GM12878 (cell line): ENCODE measurements at regions not wholly inside any gene's neighbourhood (a gene's known extent, or its start where the extent isn't known, plus 50 kb on each side); places are given as distances from the start of the nearest gene placed in this dataset.

Experiments
- ATAC-seq: fragments of 200-7000 bp; cut with Tn5 transposase; 3 replicates; pipeline ENCODE4 v1.9.1; 2020; ENCODE audit warnings: mild to moderate bottlenecking, moderate library complexity
- BruUV-seq: library from RNA; stranded (reverse); fragments of 400-500 nt; replicated peaks from 2 replicates; lab custom pipeline; 2021; lab: Mats Ljungman, UMichigan
- CTCF ChIA-PET: fragments of 300-600 bp; sonication (Branson Sonifier 250); formaldehyde crosslinking; extraction: SDS; loops from one replicate; lab custom pipeline; 2021; ENCODE audit warnings: inconsistent platforms; lab: Yijun Ruan, JAX
- POLR2A ChIA-PET: fragments of 350-600 bp; formaldehyde crosslinking; extraction: SDS; loops from one replicate; lab custom pipeline; 2021; ENCODE audit warnings: inconsistent platforms; lab: Charles Lee
- RAD21 ChIA-PET: fragments of 300-600 bp; sonication (Branson Sonifier 250); formaldehyde crosslinking; loops from one replicate; lab custom pipeline; 2023; ENCODE audit warnings: antibody characterized with exemption; ENCODE audit not compliant: unreplicated experiment; lab: Charles Lee
- SMC1A ChIA-PET: fragments of 300-600 bp; sonication (Branson Sonifier 250); formaldehyde crosslinking; loops from one replicate; lab custom pipeline; 2023; ENCODE audit not compliant: unreplicated experiment, uncharacterized antibody; lab: Charles Lee
- DNase-seq: peaks from one replicate; pipeline ENCODE4 v3.0.0-alpha.2; 2011; ENCODE audit warnings: low read depth, low spot score
- FAIRE-seq: peaks from 3 replicates; lab custom pipeline; 2011; peaks lifted over from hg19 to GRCh38; lab: Jason Lieb, UNC
- H2AFZ ChIP-seq: 2 replicates; pipeline ENCODE4 v1.6.0; 2011; ENCODE audit warnings: low read depth, low read length, control low read depth; ENCODE audit not compliant: control insufficient read depth
- H3K27ac ChIP-seq: 2 replicates; pipeline ENCODE4 v1.5.1; 2011; ENCODE audit warnings: control low read depth; ENCODE audit not compliant: control insufficient read depth, insufficient read depth
- H3K27me3 ChIP-seq, 2 experiments: replicated peaks in 1 of 2; 2 replicates each; pipeline versions ENCODE4 v1.6.0 to v1.6.1; 2011; ENCODE audit warnings: low read length in 1 of 2; ENCODE audit not compliant: control insufficient read depth in 2 of 2, insufficient read depth in 2 of 2
- H3K36me3 ChIP-seq, 2 experiments: 2 replicates each; pipeline ENCODE4 v1.5.1; 2011; ENCODE audit warnings: low read length in 1 of 2; ENCODE audit not compliant: control insufficient read depth in 2 of 2, insufficient read depth in 2 of 2
- H3K4me1 ChIP-seq: 2 replicates; pipeline ENCODE4 v1.6.1; 2011; ENCODE audit warnings: mild to moderate bottlenecking, low read length, moderate library complexity, mixed read lengths; ENCODE audit not compliant: control insufficient read depth, insufficient read depth
- H3K4me2 ChIP-seq: 2 replicates; pipeline ENCODE4 v1.6.0; 2011; ENCODE audit warnings: control low read depth; ENCODE audit not compliant: control insufficient read depth, insufficient read depth
- H3K4me3 ChIP-seq: fragments of 200-600 bp; sonication (generic); 2 replicates; pipeline ENCODE4 v1.5.1; 2016
- H3K79me2 ChIP-seq: 2 replicates; pipeline ENCODE4 v1.6.0; 2011; ENCODE audit warnings: low read length; ENCODE audit not compliant: control insufficient read depth, insufficient read depth
- H3K9ac ChIP-seq: 2 replicates; pipeline ENCODE4 v1.8.0; 2011; ENCODE audit warnings: low read length, control low read depth, mixed read lengths; ENCODE audit not compliant: control insufficient read depth, insufficient read depth
- H3K9me3 ChIP-seq: replicated peaks from 3 replicates; pipeline ENCODE4 v1.5.1; 2011; ENCODE audit warnings: mild to moderate bottlenecking, low read length; ENCODE audit not compliant: control insufficient read depth, insufficient read depth
- H4K20me1 ChIP-seq: 2 replicates; pipeline ENCODE4 v1.6.0; 2011; ENCODE audit not compliant: control insufficient read depth, insufficient read depth
- NFYB ChIP-seq: IDR thresholded peaks from 2 replicates; pipeline ENCODE4 v1.6.1; 2011; ENCODE audit warnings: low read depth, mild to moderate bottlenecking, low read length, improper control_type of control experiment, moderate library complexity; ENCODE audit not compliant: insufficient read depth
- ZNF24 ChIP-seq: fragments of 450-650 bp; IDR thresholded peaks from 2 replicates; pipeline ENCODE4 v1.6.1; 2017; ENCODE audit warnings: antibody characterized with exemption, mild to moderate bottlenecking
- WGBS: methylation state at CpG from one replicate; pipeline ENCODE4 v1.1.6; 2016; ENCODE audit warnings: low lambda C conversion rate; ENCODE audit not compliant: insufficient replicate concordance, insufficient coverage; ENCODE audit errors: missing lambda C conversion rate; 5-methylcytosine and 5-hydroxymethylcytosine counted together
- in situ Hi-C: fragments of 300-500 bp; cut with MboI; formaldehyde crosslinking; loops from 9 replicates; pipeline ENCODE4 v1.14.3; 2018; ENCODE audit warnings: mixed read lengths
- intact Hi-C: fragments of 100-400 bp; cut with micrococcal nuclease; formaldehyde crosslinking; loops from one replicate; pipeline ENCODE4 v1.14.2; 2022; ENCODE audit not compliant: unreplicated experiment
- TF ChIP-seq, protein P1 (sequence below): fragments of 450-650 bp; IDR thresholded peaks from 2 replicates; pipeline ENCODE4 v1.6.1; 2017; ENCODE audit warnings: mild to moderate bottlenecking, low read depth, inconsistent platforms; ENCODE audit not compliant: poor library complexity, severe bottlenecking

DNA sequence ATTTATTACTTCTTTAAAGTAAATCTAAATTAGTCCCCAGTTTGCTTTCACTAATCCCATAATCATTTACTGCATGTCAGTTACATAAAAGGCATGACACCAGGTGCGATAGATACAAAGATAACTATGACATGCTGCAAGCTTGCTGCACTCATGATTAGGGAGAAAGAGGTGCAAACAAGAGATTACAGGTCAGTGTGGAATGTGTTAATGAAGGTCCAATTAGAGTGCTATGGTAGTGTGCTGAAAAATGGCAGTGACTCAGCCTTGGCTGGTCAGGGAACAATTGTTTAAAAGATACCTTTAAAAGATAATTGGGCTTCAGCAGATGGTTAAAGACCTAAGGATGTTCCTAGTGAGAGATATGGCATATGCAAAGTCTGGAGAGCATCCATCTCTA, 352.6 kb upstream of the TGFBR2 start:
- BruUV-seq, result no TSS peak
- no peak for DNase-seq
- no peak for ATAC-seq
- no peak for TF ChIP-seq NFYB
- TF ChIP-seq, protein P1, sequence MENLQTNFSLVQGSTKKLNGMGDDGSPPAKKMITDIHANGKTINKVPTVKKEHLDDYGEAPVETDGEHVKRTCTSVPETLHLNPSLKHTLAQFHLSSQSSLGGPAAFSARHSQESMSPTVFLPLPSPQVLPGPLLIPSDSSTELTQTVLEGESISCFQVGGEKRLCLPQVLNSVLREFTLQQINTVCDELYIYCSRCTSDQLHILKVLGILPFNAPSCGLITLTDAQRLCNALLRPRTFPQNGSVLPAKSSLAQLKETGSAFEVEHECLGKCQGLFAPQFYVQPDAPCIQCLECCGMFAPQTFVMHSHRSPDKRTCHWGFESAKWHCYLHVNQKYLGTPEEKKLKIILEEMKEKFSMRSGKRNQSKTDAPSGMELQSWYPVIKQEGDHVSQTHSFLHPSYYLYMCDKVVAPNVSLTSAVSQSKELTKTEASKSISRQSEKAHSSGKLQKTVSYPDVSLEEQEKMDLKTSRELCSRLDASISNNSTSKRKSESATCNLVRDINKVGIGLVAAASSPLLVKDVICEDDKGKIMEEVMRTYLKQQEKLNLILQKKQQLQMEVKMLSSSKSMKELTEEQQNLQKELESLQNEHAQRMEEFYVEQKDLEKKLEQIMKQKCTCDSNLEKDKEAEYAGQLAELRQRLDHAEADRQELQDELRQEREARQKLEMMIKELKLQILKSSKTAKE, result no peak
- in situ Hi-C loops (no loop called here), intact Hi-C loops (no loop called here)
- CTCF ChIA-PET, result no interaction called here
- H3K27me3 ChIP-seq, result no peaks in the 10 kb centered on the region
- RAD21 ChIA-PET, result no interaction called here
- H3K4me2 ChIP-seq, result no peak overlapping the region
- H3K36me3 ChIP-seq, result no peaks in the 10 kb centered on the region
- 94% methylated on average over 1 of the region's 1 CpG for WGBS
- H3K4me3 ChIP-seq, result no peak overlapping the region
- FAIRE-seq, result no peak
- no peaks in the 10 kb centered on the region for H3K79me2 ChIP-seq
- POLR2A ChIA-PET, result no interaction called here
- SMC1A ChIA-PET, result no interaction called here
- H2AFZ ChIP-seq, result no peak overlapping the region
- H3K27ac ChIP-seq, result no peak overlapping the region
- no peak overlapping the region for H3K9ac ChIP-seq
- H4K20me1 ChIP-seq, result no peaks in the 10 kb centered on the region
- no peaks in the 10 kb centered on the region for H3K9me3 ChIP-seq
- H3K4me1 ChIP-seq, result no peaks in the 10 kb centered on the region

DNA sequence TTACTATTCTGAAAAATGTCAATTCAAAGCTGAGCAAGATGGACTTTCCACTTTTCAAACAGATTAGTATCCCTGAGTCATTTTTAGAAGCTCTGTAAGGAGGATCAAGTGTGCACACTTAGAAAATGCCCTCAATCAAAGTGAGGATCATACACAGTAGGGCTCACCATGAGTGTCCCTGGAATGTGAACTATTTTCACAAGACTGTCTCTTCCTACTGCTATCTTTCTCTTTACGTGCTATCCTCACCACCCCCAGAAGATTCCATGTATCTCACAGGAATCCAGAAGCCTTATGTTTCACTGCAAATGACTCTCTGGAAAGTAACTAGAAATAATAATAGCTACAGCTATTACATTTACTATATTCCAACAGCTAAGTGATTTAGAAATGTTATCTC, 349.9 kb upstream of the TGFBR2 start:
- DNase-seq (no peak), FAIRE-seq (no peak)
- Histone ChIP-seq H3K4me3 (no peak overlapping the region), H3K4me2 (no peak overlapping the region), H4K20me1 (no peaks in the 10 kb centered on the region), H3K79me2 (no peaks in the 10 kb centered on the region), H3K36me3 (no peaks in the 10 kb centered on the region), H3K27me3 (no peaks in the 10 kb centered on the region), H3K9me3 (no peaks in the 10 kb centered on the region), H2AFZ (no peak overlapping the region), H3K9ac (no peak overlapping the region)
- WGBS, result 67% methylated on average over 1 of the region's 1 CpG
- intact Hi-C loops, result no loop called here
- POLR2A ChIA-PET, result no interaction called here
- CTCF ChIA-PET, result interaction anchor here (1.0 kb wide), 1 partner anchor 438 kb away, joined by 3 read pairs; no protein-coding TSS in a partner anchor
- RAD21 ChIA-PET, result no interaction called here
- SMC1A ChIA-PET, result no interaction called here
- TF ChIP-seq ZNF24, result no peak
- TF ChIP-seq, all 136 proteins: peak for 0
- no peak overlapping the region for H3K27ac ChIP-seq
- in situ Hi-C loops, result no loop called here
- H3K4me1 ChIP-seq, result no peaks in the 10 kb centered on the region
- no TSS peak for BruUV-seq
- ATAC-seq, result no peak
